ENCODE measurements at regions not wholly inside any gene's neighbourhood (a gene's known extent, or its start where the extent isn't known, plus 50 kb on each side); places are given as distances from the start of the nearest gene placed in this dataset.

DNA sequence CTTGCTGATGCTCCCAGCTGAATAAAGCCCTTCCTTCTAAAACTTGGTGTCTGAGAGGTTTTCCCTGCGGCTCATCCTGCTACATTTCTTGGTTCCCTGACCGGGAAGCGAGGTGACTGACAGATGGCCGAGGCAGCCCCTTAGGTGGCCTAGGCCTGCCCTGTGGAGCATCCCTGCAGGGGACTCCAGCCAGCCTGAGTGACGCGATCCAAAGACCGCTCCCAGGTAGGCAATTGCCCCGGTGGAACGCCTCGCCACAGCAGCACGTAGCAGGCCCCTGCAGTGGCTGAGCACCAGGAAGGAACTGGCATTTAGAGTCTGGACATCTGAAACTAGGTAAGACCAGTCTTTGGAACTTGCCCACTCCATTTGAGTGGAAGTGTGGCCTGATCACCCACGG lies 139.6 kb downstream of the RELL1 start:
- H3K9ac ChIP-seq (ENCODE audit: control insufficient read depth, extremely low read depth, insufficient read depth, low read length), result no peak overlapping the region
- H3K9me1 ChIP-seq (ENCODE audit: control insufficient read depth, extremely low read depth, insufficient read depth, low read length), result no peaks in the 10 kb centered on the region
- H3K27me3 ChIP-seq (ENCODE audit: control insufficient read depth, extremely low read depth, insufficient read depth, low read length), result no peaks in the 10 kb centered on the region
- no peaks in the 10 kb centered on the region for H4K20me1 ChIP-seq (ENCODE audit: control insufficient read depth, extremely low read depth, insufficient read depth, low read length)
- no peaks in the 10 kb centered on the region for H3K79me2 ChIP-seq (ENCODE audit: control insufficient read depth, insufficient read depth, low read length)
- no peaks in the 10 kb centered on the region for H3K36me3 ChIP-seq (ENCODE audit: control insufficient read depth in 2 of 2, extremely low read depth in 1 of 2, insufficient read depth in 2 of 2, low read length in 2 of 2)
- H3K9me3 ChIP-seq (ENCODE audit: control insufficient read depth, low read depth, low read length), result no peaks in the 10 kb centered on the region
- H3K27ac ChIP-seq (ENCODE audit: control insufficient read depth, insufficient read depth, low read length), result no peak overlapping the region
- no peak overlapping the region for H2AFZ ChIP-seq (ENCODE audit: control insufficient read depth, low read length)
- DNase-seq (ENCODE audit: low read depth, low spot score), result no peak
- TF ChIP-seq, protein P1, sequence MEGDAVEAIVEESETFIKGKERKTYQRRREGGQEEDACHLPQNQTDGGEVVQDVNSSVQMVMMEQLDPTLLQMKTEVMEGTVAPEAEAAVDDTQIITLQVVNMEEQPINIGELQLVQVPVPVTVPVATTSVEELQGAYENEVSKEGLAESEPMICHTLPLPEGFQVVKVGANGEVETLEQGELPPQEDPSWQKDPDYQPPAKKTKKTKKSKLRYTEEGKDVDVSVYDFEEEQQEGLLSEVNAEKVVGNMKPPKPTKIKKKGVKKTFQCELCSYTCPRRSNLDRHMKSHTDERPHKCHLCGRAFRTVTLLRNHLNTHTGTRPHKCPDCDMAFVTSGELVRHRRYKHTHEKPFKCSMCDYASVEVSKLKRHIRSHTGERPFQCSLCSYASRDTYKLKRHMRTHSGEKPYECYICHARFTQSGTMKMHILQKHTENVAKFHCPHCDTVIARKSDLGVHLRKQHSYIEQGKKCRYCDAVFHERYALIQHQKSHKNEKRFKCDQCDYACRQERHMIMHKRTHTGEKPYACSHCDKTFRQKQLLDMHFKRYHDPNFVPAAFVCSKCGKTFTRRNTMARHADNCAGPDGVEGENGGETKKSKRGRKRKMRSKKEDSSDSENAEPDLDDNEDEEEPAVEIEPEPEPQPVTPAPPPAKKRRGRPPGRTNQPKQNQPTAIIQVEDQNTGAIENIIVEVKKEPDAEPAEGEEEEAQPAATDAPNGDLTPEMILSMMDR (optimal IDR thresholded peaks at IDR 0.05 in 1 of 3, IDR thresholded peaks at IDR 0.05 in 1 of 3, conservative IDR thresholded peaks at IDR 0.05 in 1 of 3; ENCODE audit: extremely low read depth in 1 of 3, insufficient read depth in 2 of 3, low read length in 3 of 3), result no peak
- TF ChIP-seq EZH2 (IDR thresholded peaks at IDR 0.05; ENCODE audit: low read length), result no peak
- H3K4me1 ChIP-seq (ENCODE audit: control insufficient read depth, extremely low read depth, insufficient read depth, low read length), result peaks cover 6% of the 10 kb centered on the region
- H3K4me3 ChIP-seq (ENCODE audit: control insufficient read depth in 2 of 3, extremely low read depth in 1 of 3, insufficient read depth in 2 of 3, low read depth in 1 of 3, low read length in 3 of 3), result no peak overlapping the region
- dilution Hi-C loops (cut with MboI; ENCODE audit: extremely low pct_ligation_motif_present, low sequenced_read_pairs), result no loop called here
- no peak overlapping the region for H3K4me2 ChIP-seq (ENCODE audit: control insufficient read depth, extremely low read depth, insufficient read depth, low read depth, low read length)
- no peak for FAIRE-seq

DNA sequence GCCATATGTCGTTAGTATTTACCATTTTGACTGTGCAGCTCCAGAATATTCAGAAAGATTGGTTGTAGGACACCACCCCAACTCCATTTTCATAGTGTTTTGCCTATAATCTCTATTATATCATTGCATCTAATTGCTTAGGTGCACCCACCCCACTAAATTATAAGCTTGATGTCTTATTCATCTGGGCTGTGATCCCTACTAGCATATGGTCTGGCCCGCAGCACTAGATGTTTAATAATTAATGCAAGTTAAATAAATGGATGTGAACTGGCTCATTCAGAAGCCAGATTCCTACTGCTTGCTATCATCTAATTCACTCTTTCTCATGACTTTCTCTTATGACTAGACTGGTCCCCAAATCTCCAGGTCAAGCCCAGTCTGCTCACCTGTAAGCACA lies 143.5 kb downstream of the RELL1 start:
- no peak overlapping the region for H2AFZ ChIP-seq (ENCODE audit: control insufficient read depth, low read length)

More for the DNA sequence above, 143.5 kb downstream of the RELL1 start:
- H3K9me3 ChIP-seq (ENCODE audit: control insufficient read depth, low read depth, low read length), result no peaks in the 10 kb centered on the region
- no peaks in the 10 kb centered on the region for H3K4me1 ChIP-seq (ENCODE audit: control insufficient read depth, extremely low read depth, insufficient read depth, low read length)
- H3K4me2 ChIP-seq (ENCODE audit: control insufficient read depth, extremely low read depth, insufficient read depth, low read depth, low read length), result no peak overlapping the region
- TF ChIP-seq EZH2 (IDR thresholded peaks at IDR 0.05; ENCODE audit: low read length), result no peak
- TF ChIP-seq, protein P1 (optimal IDR thresholded peaks at IDR 0.05 in 1 of 3, IDR thresholded peaks at IDR 0.05 in 1 of 3, conservative IDR thresholded peaks at IDR 0.05 in 1 of 3; ENCODE audit: extremely low read depth in 1 of 3, insufficient read depth in 2 of 3, low read length in 3 of 3), result no peak
- DNase-seq (ENCODE audit: low read depth, low spot score), result no peak
- no peak overlapping the region for H3K27ac ChIP-seq (ENCODE audit: control insufficient read depth, insufficient read depth, low read length)
- no peaks in the 10 kb centered on the region for H3K36me3 ChIP-seq (ENCODE audit: control insufficient read depth in 2 of 2, extremely low read depth in 1 of 2, insufficient read depth in 2 of 2, low read length in 2 of 2)
- FAIRE-seq, result no peak
- no peak overlapping the region for H3K4me3 ChIP-seq (ENCODE audit: control insufficient read depth in 2 of 3, extremely low read depth in 1 of 3, insufficient read depth in 2 of 3, low read depth in 1 of 3, low read length in 3 of 3)
- no peaks in the 10 kb centered on the region for H3K9me1 ChIP-seq (ENCODE audit: control insufficient read depth, extremely low read depth, insufficient read depth, low read length)
- H4K20me1 ChIP-seq (ENCODE audit: control insufficient read depth, extremely low read depth, insufficient read depth, low read length), result no peaks in the 10 kb centered on the region
- no peaks in the 10 kb centered on the region for H3K79me2 ChIP-seq (ENCODE audit: control insufficient read depth, insufficient read depth, low read length)
- no peaks in the 10 kb centered on the region for H3K27me3 ChIP-seq (ENCODE audit: control insufficient read depth, extremely low read depth, insufficient read depth, low read length)
- dilution Hi-C loops (cut with MboI; ENCODE audit: extremely low pct_ligation_motif_present, low sequenced_read_pairs), result no loop called here
- H3K9ac ChIP-seq (ENCODE audit: control insufficient read depth, extremely low read depth, insufficient read depth, low read length), result no peak overlapping the region
